Lung microvascular endothelial cell (primary cell): ENCODE measurements at regions not wholly inside any gene's neighbourhood (a gene's known extent, or its start where the extent isn't known, plus 50 kb on each side); places are given as distances from the start of the nearest gene placed in this dataset.

Source experiments
- DNase-seq, 2 donors: peaks; one replicate each; pipeline versions ENCODE4 v3.0.0 to v3.0.0-alpha.2; 2010; ENCODE audit warnings: low read depth in 2 of 2

DNA sequence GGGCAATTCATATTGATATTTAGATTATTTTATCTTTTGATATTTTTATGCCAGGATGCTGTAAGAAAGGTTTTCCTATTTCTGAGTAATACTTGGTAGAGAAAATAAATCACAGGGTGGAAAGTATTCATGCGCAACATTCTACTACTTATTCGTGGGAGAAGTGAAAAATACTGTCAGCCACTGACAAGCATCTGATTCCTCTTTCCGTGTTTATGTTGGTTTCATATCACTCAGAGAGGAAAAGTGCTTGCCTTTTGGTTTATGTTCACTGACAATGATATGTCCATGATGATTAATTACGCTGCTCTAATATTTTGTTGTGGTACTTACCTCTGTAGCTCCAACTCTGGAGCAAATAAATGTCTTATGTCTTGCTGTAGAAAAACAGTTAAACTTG, 429.4 kb downstream of the EDEM1 start:
- DNase-seq = no peak

DNA sequence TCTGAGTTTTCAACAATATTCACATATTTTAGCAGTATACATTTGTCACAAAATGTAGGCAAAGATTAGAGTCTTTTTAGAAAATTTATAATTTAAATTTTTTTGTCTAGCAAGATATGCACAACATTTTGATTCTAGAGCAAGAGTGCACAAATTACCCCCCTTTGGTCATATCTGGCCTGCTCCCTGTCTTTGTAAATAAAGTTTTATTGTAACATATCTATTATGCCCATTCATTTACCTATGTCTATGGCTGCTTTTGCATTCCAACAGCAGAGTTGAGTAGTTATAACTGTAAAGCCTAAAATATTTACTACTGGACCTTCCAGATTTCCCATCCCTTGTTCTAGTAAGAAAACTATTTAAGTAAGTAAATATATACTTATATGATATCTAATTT, 430.7 kb downstream of the EDEM1 start:
- DNase-seq = no peak

DNA sequence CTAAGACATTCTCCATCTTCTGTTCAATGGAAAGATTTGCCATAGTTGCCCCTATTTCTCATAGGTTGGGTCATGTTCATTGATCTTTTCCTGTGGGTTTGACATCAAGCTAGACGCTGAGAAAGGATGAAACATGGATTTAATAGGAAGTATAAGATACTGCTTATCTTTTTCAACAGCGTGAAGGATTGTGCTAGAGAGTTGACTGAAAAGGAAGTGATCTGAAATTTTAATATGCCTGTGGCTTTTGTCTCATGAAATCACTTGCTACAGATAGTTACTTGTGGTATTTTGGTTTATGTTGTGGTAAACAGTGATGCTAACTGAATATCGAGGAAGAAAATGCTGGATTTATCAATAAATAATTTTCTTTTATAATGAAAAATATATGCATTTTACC, 442.9 kb downstream of the EDEM1 start:
- DNase-seq = no peak

DNA sequence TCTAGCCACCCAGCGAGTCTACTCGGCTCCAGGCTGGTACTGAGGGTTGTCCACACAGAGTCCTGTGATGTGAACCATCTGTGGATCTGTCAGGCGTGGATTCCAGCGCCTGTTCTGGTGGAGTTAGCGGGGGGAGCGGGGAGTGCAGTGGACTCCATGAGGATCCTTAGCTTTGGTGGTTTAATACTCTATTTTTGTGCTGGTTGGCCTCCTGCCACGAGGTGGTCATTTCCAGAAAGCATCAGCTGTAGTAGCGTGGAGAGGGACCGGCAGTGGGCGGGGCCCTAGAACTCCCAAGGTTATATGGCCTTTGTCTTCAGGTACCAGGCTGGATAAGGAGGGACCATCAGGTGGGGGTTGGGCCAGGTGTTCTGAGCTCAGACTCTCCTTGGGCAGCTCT, 446.5 kb downstream of the EDEM1 start:
- DNase-seq = no peak

DNA sequence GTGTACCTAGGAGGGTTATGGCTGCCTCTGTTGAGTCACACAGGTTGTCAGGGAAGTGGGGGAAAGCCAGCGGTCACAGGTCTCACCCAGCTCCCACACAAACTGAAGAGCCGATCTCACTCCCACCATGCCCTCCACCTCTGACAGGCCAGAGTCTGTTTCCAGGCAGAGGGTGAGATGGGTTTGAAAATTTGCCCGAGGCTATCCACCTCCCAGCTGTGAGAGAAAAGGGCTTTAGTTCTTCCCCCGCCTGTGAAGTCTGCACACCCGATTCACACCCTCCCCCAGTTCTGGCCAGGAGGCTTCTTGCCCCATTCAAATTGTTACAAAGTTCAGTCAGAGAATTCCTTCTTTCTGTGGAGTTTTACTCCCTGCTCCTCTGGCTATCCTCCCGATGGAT, 446.9 kb downstream of the EDEM1 start:
- DNase-seq = no peak

DNA sequence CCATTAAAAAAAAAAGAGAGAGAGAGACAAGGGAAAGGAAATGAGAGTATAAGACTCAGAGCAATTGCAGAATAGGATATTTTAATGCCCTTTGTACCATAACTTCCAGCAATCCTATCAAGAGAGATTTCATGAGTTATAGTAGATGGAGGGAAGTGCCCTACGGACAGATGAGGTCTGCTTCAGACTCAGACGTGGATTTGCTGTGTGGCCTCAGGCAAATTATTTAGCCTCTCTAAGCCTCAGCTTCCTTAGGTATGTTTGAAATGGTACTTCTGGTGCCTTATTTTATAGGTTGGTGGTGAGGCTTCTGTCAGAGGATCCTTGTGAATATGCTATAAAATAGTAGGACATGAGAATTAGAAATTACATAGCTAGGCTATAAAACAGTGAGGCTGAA, 448.2 kb downstream of the EDEM1 start:
- DNase-seq = no peak

DNA sequence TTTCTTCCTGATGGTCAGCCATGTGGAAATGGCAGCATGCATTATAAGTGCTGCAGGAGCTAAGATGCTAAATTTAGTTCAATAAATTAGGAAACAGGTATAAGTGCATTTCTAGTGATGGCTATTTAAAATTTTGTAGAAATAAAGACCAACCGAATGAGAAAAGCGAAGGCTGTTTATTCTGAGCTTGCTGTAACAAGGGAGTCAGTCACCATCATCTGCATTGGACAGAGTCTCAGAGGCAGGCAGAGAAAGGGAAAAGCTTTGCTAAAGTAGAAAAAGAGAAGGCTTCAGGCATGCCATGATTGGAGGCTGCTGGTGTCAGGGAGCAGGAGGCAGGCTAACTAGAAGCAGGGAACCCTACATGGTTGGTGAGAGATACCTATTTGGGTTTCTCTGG, 451.0 kb downstream of the EDEM1 start:
- no peak for DNase-seq

DNA sequence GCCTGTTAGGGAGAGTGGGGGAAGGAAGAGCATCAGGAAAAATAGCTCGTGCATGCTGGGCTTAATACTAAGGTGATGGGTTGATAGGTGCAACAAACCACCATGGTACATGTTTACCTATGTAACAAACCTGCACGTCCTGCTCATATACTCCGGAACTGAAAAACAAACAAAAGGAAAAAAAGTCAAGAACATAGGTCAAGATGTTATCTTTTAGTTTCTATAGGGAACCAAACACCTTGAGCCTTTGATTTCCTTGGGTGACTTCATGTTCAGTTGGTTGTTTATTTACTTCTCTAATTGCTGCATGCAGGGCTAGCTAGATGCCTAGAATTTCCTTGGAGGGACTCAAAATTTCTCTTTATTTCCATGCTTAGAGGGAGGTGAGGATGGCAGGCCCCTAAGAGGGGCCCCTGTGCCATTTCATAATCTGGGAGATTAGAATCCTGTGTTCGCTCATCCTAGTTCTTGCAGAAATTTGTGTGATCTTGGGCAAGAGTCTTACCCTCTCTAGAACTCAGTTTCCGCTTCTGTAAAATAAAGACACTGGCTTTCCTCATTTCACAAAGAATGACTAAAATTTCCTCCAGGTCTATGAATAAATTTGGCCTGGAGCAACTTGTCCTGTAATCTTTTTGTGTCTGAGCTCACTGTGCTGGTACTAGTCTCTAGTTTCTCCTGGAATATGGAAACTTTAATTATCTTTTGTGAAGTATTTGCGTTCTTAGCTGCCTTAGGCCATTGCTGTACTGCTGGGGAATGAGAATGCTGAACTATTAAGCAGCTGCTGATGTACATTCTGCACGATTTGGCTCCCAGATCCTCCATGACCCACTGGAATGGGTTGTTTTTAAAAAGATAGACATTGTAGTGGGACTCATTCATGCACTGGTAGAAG, 457.5 kb downstream of the EDEM1 start:
- DNase-seq = no peak

DNA sequence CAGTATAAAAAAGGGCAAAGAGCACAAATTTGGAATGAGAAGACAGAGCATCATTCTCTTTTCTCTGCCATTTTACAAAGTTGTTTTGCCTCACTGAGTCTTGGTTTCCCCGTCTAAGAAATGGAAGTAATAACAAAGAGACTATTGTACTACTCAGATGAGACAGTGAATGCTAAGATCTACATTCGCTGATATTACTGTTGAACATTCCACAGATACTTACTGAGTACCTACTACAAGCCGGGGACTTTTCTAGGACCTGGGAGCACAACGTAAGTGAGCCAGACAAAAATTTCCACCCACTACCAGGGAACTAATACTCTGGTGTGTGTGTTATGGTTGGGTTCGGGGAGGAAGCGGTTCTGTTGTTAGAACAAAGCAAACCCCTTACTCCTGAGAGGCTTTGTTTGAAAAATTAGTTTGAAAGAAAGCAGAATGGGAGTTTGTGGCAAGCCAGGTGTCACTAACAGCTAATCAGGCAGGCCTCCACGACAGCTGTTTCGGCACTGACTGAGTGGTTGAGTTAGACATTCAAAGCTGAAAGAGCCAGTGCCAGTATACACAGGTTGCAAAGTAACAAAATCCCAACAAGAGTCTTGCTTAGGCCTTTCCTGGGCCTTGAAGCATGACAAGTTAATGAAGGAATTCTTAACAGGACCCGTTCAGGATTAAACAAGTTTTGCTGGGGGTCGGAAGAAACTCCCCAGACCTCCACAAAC, 458.3 kb downstream of the EDEM1 start:
- no peak for DNase-seq

DNA sequence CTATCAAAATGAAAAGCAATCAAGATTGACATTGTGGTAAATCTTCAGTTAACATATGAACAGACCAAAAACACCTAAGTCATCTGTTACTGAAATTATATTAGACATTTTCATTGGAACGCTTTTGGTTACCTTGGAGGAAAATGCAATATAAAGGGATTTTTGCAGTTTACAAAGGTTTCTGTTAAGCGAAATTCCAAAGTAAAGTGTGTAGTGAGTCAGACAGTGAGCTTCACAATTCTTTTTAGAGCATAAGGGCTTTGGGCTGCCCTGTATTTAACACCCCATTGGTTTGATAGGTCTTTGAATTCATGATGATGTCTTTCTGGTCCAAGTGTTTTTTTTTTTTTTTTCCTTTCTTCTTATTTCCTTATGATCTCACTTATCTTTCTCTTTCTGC, 462.8 kb downstream of the EDEM1 start:
- DNase-seq = no peak

DNA sequence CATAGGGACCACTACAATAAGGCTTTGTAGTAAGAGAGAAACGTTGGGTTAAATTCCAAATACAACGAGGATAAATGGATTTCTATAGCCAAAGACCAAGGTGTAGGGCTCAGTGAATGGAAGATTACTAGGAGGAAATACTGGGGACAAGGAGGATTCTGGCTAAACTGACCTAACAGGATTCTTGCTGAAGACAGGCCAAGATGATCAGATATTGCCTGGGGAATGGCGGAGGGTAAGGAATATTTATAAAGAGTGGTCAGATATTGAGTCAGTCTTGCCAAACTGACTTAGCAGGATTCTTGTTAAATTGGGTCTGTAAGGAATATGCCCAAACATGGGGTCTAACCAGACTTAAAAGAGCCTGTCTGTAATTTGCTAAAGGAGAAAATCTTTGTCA, 463.8 kb downstream of the EDEM1 start:
- no peak for DNase-seq

DNA sequence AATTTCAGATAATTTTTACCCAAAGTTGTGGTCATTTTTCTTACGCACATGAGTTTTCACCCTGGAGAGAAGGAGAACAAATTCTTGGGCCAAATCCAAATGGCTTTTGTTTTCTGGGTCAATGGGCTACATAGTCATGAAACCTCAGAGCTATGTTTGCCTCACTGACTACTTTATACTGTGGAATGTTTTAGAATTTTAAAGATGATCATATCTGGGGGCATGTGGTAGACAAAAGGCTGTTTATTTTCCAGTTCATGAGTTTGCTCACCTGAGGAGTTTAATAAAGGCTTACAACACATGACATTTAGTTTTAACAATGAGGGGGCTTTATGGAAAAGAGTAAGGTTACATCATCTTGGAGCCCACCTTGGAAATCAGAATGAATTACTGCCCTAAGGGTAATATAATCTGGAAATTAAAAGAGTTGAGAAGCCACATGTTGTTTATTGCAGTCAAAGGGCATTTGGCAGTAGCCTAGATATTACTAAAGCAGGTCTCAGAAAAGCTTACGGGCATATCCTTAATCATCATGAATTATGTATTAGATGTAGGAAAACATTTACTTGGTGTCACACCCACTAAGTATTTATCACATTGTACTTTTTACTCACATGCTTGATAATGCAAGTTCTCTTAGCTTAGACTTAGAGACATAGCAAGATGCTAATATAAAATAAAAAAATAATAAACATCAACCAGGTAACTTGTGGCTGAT, 466.1 kb downstream of the EDEM1 start:
- no peak for DNase-seq

DNA sequence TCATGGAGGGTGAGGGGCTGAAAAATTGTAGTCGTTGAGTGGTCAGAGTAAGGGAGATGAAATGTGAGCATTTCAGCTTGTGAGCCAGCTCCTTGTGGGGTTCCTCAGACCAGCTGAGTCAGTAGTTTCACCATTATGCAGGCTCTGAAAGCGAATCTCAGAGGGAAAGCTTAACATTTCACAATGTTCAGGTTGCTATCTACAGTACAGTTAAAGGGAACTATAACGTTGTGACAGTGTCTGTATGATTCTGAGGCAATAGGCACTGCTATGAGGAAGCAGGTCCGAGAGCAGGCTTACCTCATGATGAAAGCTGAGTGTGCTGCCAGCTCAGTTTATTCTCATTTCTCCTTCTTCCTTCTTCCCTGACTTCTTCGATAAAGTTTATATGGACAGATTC, 469.6 kb downstream of the EDEM1 start:
- no peak for DNase-seq

DNA sequence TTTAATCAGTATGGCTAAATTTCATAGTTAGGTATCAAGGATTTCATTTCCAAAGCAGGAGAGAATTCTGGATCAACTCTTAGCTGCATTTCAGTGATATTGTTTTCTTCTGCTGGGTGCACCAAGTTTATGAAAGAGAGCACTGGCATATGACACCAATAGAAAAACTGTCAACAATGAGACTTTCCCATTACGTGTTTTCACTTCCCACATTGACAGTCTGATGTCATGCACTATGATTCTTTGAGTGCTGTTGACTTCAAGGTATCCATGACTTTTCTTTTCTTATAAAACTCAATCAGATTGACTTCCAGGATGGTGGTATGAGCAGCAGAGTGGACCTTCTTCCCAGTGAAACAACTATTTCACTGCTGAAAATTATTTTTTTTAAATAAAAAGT, 476.1 kb downstream of the EDEM1 start:
- DNase-seq = no peak

DNA sequence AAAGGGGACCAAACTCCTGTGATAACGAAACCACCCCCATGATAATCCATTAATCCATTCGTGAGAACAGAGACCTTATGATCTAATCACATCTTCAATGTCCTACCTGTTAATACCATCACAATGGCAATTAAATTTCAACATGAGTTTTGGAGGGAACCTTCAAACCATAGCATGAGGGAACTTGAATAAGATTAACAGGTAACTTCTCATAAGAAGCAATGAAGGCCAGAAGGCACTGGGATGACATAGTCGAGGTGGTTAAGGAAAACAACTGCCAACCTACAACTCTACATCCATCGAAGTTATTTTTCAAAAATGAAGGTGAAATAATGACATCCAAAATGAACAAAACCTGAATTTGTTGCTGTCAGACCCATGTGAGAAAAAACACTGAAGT, 478.9 kb downstream of the EDEM1 start:
- no peak for DNase-seq

DNA sequence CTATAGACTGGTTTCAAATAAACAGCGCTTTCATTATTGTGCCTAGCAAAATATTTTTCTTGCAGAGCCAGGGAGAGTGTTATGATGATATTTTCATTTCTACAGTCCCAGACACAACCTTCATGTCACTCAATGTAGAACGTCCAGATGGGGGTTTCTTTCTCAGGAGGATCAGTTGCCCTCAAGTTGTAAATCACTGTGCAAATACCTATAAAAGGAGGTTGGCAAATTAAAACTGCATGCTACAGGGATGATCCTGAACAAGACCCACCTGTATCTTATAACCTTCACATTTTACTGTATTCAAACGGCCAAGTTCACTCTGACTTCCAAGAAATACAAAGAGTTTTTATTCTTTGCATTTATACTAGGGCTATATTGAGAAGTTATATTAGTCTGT, 486.0 kb downstream of the EDEM1 start:
- no peak for DNase-seq

DNA sequence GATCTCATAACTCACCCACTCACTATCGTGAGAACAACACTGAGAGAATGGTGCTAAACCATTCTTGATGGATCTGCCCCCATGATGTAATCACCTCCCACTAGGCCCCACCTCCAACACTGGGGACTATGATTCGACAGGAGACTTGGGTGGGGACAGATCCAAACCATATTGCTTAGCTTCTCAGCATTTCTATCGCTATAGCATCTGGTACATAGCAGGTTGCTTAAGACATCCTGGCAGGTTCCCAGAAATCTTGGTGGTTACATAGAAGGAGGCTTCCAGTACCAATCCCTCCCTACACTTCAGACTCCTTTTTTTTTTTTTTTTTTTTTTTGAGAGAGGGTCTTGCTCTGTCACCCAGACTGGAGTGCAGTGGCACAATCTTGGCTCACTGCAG, 487.8 kb downstream of the EDEM1 start:
- DNase-seq = no peak

DNA sequence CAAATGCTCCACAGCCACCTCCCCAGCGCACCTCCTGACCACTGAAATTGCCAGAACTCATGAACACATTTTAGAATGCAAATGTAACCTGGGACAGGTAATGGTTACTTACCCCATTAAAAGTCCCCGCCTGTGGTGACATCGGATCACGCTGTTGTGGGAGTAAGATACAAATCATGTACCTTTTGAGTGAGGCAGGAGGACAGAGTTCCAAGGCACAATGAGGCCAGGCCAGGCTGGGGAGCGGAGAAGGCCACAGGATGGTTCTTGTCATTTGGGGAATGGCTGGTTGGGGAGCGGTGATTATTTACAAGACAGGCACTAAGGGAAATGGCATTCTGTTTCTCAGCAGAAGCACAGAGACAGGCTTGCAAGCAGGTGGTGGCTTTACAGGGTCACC, 490.0 kb downstream of the EDEM1 start:
- no peak for DNase-seq

DNA sequence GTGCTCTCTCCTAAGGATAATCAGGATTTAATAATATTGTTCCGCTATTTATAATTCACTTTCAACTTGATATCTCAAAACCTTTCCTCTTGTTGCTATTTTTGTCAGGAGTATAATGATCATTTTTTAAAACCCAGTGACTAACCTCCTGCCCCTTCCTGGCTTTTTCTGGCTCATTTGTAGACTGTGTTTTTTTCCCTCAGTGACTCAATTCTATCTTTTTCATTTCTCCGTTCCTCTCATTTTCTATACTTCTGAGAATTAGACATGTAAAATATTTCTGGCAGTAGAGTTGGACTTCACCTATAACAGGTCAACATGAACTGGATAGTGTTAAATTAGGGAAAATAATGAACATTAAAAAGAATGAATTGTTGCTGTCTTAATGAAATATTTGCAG, 490.7 kb downstream of the EDEM1 start:
- no peak for DNase-seq

DNA sequence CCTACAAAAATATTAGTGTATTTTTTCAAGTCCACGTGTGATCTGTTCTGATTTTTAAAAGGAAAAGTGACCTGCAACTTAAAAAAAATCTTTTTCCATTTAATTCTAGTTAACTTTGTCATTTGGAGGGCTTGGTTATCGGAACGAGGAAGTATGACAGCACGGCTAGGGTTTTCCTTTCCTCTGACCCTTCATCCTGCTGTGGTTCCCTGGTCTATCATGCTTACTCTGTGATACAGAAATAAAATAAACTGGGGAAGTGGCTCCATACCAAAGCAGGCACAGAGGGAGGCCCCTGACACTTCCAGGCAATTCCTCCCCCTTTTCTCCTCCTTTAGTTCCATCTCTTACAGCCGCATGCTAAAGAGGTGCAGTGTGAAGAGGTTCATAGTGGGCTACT, 491.3 kb downstream of the EDEM1 start:
- no peak for DNase-seq

DNA sequence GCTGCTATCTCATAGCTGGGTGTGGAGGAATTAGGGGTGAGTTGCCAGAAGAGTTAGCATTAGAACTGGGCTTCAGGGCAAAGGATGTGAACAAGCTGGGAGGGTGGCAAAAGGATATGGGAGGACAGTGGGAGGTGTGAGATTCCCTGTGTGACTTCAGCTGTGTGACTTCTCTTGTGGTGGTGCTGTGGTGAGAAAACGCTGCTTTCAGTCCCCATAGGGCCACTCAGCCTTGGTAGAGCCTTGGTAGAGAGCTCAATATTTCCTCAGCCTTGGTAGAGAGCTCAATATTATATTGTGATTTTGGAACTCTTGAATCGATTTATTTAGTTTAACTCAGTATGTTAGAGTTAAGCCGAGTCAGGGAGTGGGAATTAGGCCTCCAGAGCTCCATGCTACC, 499.7 kb downstream of the EDEM1 start:
- no peak for DNase-seq

DNA sequence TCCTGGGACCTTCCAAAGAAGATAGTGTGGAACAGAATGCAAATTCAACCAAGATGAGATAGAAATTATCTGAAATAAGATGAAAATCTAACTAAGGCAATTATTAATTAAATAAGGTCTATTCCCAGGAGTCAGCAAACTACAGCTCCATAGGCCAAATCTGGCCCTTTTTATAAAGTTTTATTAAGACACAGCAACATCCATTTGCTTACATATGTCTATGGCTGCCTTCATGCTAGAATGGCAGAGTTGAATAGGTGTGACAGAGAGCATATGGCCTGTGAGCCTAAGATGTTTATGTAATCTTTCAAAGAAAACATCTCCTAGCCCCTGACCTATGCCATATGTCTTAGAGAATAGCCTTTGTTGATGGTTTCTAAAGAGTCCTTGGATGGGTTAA, 503.0 kb downstream of the EDEM1 start:
- no peak for DNase-seq
